ENCODE measurements at regions not wholly inside any gene's neighbourhood (a gene's known extent, or its start where the extent isn't known, plus 50 kb on each side); places are given as distances from the start of the nearest gene placed in this dataset.

DNA sequence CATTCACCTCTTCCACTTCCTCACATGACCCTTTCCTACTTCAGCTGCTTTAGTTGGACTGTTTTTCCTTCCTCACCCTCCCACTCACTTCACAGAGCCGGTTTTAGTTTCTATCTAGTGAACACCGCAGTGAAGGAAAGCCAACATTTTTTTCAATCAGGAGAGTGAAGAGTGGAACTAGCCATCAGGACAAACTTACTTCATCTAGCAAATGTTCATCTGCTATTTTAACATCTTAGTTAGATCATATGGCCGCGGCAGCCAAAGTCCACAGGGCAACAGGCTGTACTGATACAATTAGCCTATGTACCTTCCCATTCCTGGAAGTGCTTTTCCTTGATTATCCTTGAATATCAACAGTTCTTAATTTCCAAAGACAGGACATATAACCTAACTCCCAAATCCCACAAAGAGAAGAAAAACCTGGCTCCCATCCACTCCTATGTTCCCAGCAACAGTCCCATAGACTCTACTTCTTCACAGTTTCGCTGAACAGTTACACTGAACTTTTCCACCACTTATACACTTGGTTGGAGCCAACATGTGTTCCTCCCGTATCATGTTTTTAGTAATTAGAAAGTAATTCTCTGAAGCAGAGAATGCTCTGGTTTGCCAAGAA is 456.2 kb upstream of the THBS1 start (continued):
- TF ChIP-seq, protein P1, sequence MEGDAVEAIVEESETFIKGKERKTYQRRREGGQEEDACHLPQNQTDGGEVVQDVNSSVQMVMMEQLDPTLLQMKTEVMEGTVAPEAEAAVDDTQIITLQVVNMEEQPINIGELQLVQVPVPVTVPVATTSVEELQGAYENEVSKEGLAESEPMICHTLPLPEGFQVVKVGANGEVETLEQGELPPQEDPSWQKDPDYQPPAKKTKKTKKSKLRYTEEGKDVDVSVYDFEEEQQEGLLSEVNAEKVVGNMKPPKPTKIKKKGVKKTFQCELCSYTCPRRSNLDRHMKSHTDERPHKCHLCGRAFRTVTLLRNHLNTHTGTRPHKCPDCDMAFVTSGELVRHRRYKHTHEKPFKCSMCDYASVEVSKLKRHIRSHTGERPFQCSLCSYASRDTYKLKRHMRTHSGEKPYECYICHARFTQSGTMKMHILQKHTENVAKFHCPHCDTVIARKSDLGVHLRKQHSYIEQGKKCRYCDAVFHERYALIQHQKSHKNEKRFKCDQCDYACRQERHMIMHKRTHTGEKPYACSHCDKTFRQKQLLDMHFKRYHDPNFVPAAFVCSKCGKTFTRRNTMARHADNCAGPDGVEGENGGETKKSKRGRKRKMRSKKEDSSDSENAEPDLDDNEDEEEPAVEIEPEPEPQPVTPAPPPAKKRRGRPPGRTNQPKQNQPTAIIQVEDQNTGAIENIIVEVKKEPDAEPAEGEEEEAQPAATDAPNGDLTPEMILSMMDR (IDR thresholded peaks at IDR 0.05; ENCODE audit: control extremely low read depth in 1 of 3, insufficient read depth in 1 of 3, low read depth in 1 of 3, low read length in 3 of 3) = no peak
- TF ChIP-seq TBP (IDR thresholded peaks at IDR 0.05; ENCODE audit: low read depth, low read length) = no peak
